GM10248 (cell line): ENCODE measurements at regions not wholly inside any gene's neighbourhood (a gene's known extent, or its start where the extent isn't known, plus 50 kb on each side); places are given as distances from the start of the nearest gene placed in this dataset.

ENCODE experiments used
- CTCF ChIA-PET: fragments of 300-600 bp; sonication (Branson Sonifier 250); formaldehyde crosslinking; extraction: SDS; loops from one replicate; lab custom pipeline; 2021; ENCODE audit warnings: antibody characterized with exemption; lab: Yijun Ruan, JAX
- POLR2A ChIA-PET: fragments of 350-650 bp; sonication (Branson Sonifier 250); formaldehyde crosslinking; extraction: SDS; loops from one replicate; lab custom pipeline; 2020; ENCODE audit warnings: antibody characterized with exemption; lab: Yijun Ruan, JAX
- DNase-seq: peaks from one replicate; pipeline ENCODE4 v3.0.0; 2012; ENCODE audit errors: extremely low spot score
- CTCF ChIP-seq: IDR thresholded peaks from 2 replicates; pipeline ENCODE4 v1.5.1; 2012; ENCODE audit warnings: mild to moderate bottlenecking, low read depth; ENCODE audit errors: extremely low read depth, missing control alignments, control extremely low read depth

GRCh38 chr12:61998791-61999190, 261.4 kb upstream of the USP15 start:
- TF ChIP-seq CTCF, result no peak
- DNase-seq, result no peak
- POLR2A ChIA-PET, result interaction anchor here (0.6 kb wide), 1 partner anchor 9 kb away, joined by 5 read pairs; no protein-coding TSS in a partner anchor
- CTCF ChIA-PET, result interaction anchor here (0.8 to 2.4 kb wide), 2 partner anchors 15 to 18 kb away, joined by 3 to 7 read pairs; no protein-coding TSS in a partner anchor

GRCh38 chr12:61999311-61999710, 260.9 kb upstream of the USP15 start:
- POLR2A ChIA-PET, result interaction anchor here (0.6 kb wide), 1 partner anchor 9 kb away, joined by 5 read pairs; no protein-coding TSS in a partner anchor
- CTCF ChIA-PET, result interaction anchor here (2.4 kb wide), 1 partner anchor 15 kb away, joined by 7 read pairs; no protein-coding TSS in a partner anchor
- no peak for TF ChIP-seq CTCF
- DNase-seq, result no peak

- ChIA-PET CTCF (interaction anchor here (0.8 to 1.6 kb wide), 2 partner anchors 9 to 17 kb away, joined by 3 to 4 read pairs; no protein-coding TSS in a partner anchor), POLR2A (no interaction called here)
- no peak for TF ChIP-seq CTCF
- DNase-seq, result no peak
Measured at GRCh38 chr12:62001424-62001823, 258.8 kb upstream of the USP15 start.

GRCh38 chr12:62003226-62003625, 257.0 kb upstream of the USP15 start:
- CTCF ChIA-PET, result interaction anchor here (1.2 kb wide), 1 partner anchor 10 kb away, joined by 4 read pairs; no protein-coding TSS in a partner anchor
- POLR2A ChIA-PET, result interaction anchor here (0.6 kb wide), 1 partner anchor 818 kb away, joined by 3 read pairs; no protein-coding TSS in a partner anchor
- no peak for TF ChIP-seq CTCF
- no peak for DNase-seq

- CTCF ChIA-PET, result no interaction called here
- POLR2A ChIA-PET, result no interaction called here
- TF ChIP-seq CTCF, result no peak
Measured at GRCh38 chr12:62003701-62004100, 256.5 kb upstream of the USP15 start.

GRCh38 chr12:62005615-62006014, 254.6 kb upstream of the USP15 start:
- POLR2A ChIA-PET, result no interaction called here

More at GRCh38 chr12:62003701-62004100, 256.5 kb upstream of the USP15 start:
- DNase-seq, result no peak

More at GRCh38 chr12:62005615-62006014, 254.6 kb upstream of the USP15 start:
- no peak for TF ChIP-seq CTCF
- CTCF ChIA-PET, result interaction anchor here (0.8 to 1.4 kb wide), 4 partner anchors 9 to 23 kb away, joined by 3 to 10 read pairs (median 4); no protein-coding TSS in a partner anchor
- DNase-seq, result no peak
